Panc1 (cell line): ENCODE measurements at regions not wholly inside any gene's neighbourhood (a gene's known extent, or its start where the extent isn't known, plus 50 kb on each side); places are given as distances from the start of the nearest gene placed in this dataset.

Source experiments
- ATAC-seq: fragments of 200-7000 bp; cut with Tn5 transposase; 2 replicates; pipeline ENCODE4 v1.9.1; 2020; ENCODE audit warnings: mild to moderate bottlenecking, moderate library complexity
- BruUV-seq: library from RNA; stranded (reverse); fragments of 400-500 nt; replicated peaks from 2 replicates; lab custom pipeline; 2021; lab: Mats Ljungman, UMichigan
- CTCF ChIA-PET: fragments of 300-600 bp; sonication (Branson Sonifier 250); formaldehyde crosslinking; loops from one replicate; lab custom pipeline; 2022; ENCODE audit warnings: antibody characterized with exemption; lab: Charles Lee
- POLR2A ChIA-PET: fragments of 300-600 bp; sonication (Branson Sonifier 250); formaldehyde crosslinking; loops from one replicate; lab custom pipeline; 2022; ENCODE audit warnings: antibody characterized with exemption; lab: Charles Lee
- DNase-seq: peaks from one replicate; pipeline ENCODE4 v3.0.0-alpha.2; 2010; ENCODE audit warnings: low read depth, low spot score
- H3K27ac ChIP-seq: 2 replicates; pipeline ENCODE4 v1.5.1; 2011; ENCODE audit warnings: mild to moderate bottlenecking, low read length, inconsistent platforms
- H3K27me3 ChIP-seq: fragments of 200-500 bp; sonication (Bioruptor generic); 2 replicates; pipeline ENCODE4 v1.6.0; 2014; ENCODE audit warnings: low read length, inconsistent platforms; ENCODE audit not compliant: control insufficient read depth, insufficient read depth
- H3K36me3 ChIP-seq: fragments of 200-500 bp; sonication (Bioruptor generic); 2 replicates; pipeline ENCODE4 v1.5.1; 2014; ENCODE audit warnings: inconsistent platforms, mild to moderate bottlenecking, low read length, moderate library complexity; ENCODE audit not compliant: control insufficient read depth, insufficient read depth
- H3K4me1 ChIP-seq: 2 replicates; pipeline ENCODE4 v1.5.1; 2011; ENCODE audit warnings: inconsistent platforms, mild to moderate bottlenecking, low read length, moderate library complexity; ENCODE audit not compliant: control insufficient read depth, insufficient read depth
- H3K4me3 ChIP-seq, 2 experiments: 2 replicates each; pipeline ENCODE4 v1.5.1; 2011 to 2012; ENCODE audit warnings: low read depth in 2 of 2, low read length in 2 of 2, mild to moderate bottlenecking in 2 of 2, inconsistent platforms in 1 of 2, moderate library complexity in 1 of 2
- H3K9me3 ChIP-seq: fragments of 200-500 bp; sonication (Bioruptor generic); 2 replicates; pipeline ENCODE4 v1.5.1; 2014; ENCODE audit warnings: low read depth, mild to moderate bottlenecking, inconsistent platforms, low read length, moderate library complexity; ENCODE audit not compliant: control insufficient read depth, insufficient read depth
- CTCF ChIP-seq: fragments of 450-650 bp; IDR thresholded peaks from 2 replicates; pipeline ENCODE4 v1.5.1; 2017; ENCODE audit warnings: mild to moderate bottlenecking
- POLR2AphosphoS5 ChIP-seq: IDR thresholded peaks from 2 replicates; pipeline ENCODE4 v1.6.1; 2012; ENCODE audit warnings: mild to moderate bottlenecking, low read depth, low read length, moderate library complexity
- REST ChIP-seq, 2 experiments: IDR thresholded peaks; 2 replicates each; pipeline ENCODE4 v1.6.1; 2011 to 2012; ENCODE audit warnings: low read depth in 2 of 2, control low read depth in 1 of 2, low read length in 1 of 2, mild to moderate bottlenecking in 1 of 2, moderate library complexity in 1 of 2; ENCODE audit not compliant: insufficient read depth in 1 of 2
- SIN3A ChIP-seq: IDR thresholded peaks from 2 replicates; pipeline ENCODE4 v1.6.1; 2012; ENCODE audit warnings: low read depth, mild to moderate bottlenecking, low read length, moderate library complexity, borderline replicate concordance; ENCODE audit not compliant: insufficient read depth
- TCF7L2 ChIP-seq: IDR thresholded peaks from 2 replicates; pipeline ENCODE4 v1.6.1; 2011; ENCODE audit warnings: mild to moderate bottlenecking, low read depth, low read length, inconsistent platforms
- in situ Hi-C: cut with HindIII; loops from 2 replicates; pipeline ENCODE4 v1.10.0; 2016; ENCODE audit warnings: low sequenced_read_pairs, low pct_unique_long_range_greater_than_20kb
- intact Hi-C: fragments of 100-400 bp; cut with micrococcal nuclease; formaldehyde crosslinking; loops from one replicate; pipeline ENCODE4 v1.10.0; 2022; ENCODE audit not compliant: unreplicated experiment

- no TSS peak for BruUV-seq
- H3K27me3 ChIP-seq: no peaks in the 10 kb centered on the region
- peaks cover 15% of the 10 kb centered on the region for H3K4me1 ChIP-seq
- H3K4me3 ChIP-seq: no peak overlapping the region
- H3K36me3 ChIP-seq: no peaks in the 10 kb centered on the region
- no peak for ATAC-seq
- in situ Hi-C loops: no loop called here
- TF ChIP-seq SIN3A (no peak), POLR2AphosphoS5 (no peak), CTCF (no peak), REST (IDR thresholded peaks at IDR 0.05; ENCODE audit: insufficient read depth in 1 of 2, low read depth in 2 of 2, low read length in 1 of 2) (no peak), TCF7L2 (no peak)
- DNase-seq: no peak
- ChIA-PET POLR2A (no interaction called here), CTCF (no interaction called here)
- H3K9me3 ChIP-seq: peaks cover 5% of the 10 kb centered on the region; the same call in 1 of the 2 replicates
- intact Hi-C loops: no loop called here
- H3K27ac ChIP-seq: no peak overlapping the region; the same call in 1 of the 2 replicates
Observed at GRCh38 chr4:123113155-123113554, 190.8 kb upstream of the NUDT6 start.

- POLR2A ChIA-PET: no interaction called here
- Histone ChIP-seq H3K9me3 (peaks cover 5% of the 10 kb centered on the region; the same call in 1 of the 2 replicates), H3K4me3 (no peak overlapping the region), H3K36me3 (no peaks in the 10 kb centered on the region), H3K27ac (no peak overlapping the region), H3K4me1 (peaks cover 15% of the 10 kb centered on the region), H3K27me3 (no peaks in the 10 kb centered on the region)
- ATAC-seq: no peak
- intact Hi-C loops: no loop called here
- no peak for DNase-seq
- CTCF ChIA-PET: no interaction called here
- in situ Hi-C loops: no loop called here
- BruUV-seq: no TSS peak
- TF ChIP-seq REST (IDR thresholded peaks at IDR 0.05; ENCODE audit: insufficient read depth in 1 of 2, low read depth in 2 of 2, low read length in 1 of 2): no peak
Observed at GRCh38 chr4:123114084-123114914, 191.9 kb upstream of the NUDT6 start.
